Astrocyte (in vitro differentiated cells and primary cell): ENCODE measurements at regions not wholly inside any gene's neighbourhood (a gene's known extent, or its start where the extent isn't known, plus 50 kb on each side); places are given as distances from the start of the nearest gene placed in this dataset.

Experiments
- EZH2 ChIP-seq: IDR thresholded peaks from 2 replicates; pipeline ENCODE4 v1.6.1; 2012; ENCODE audit warnings: mild to moderate bottlenecking, low read length, inconsistent platforms; ENCODE audit not compliant: insufficient read depth
- TF ChIP-seq, protein P1 (sequence below): IDR thresholded peaks from 2 replicates; pipeline ENCODE4 v1.5.1; 2011; ENCODE audit warnings: low read depth, mild to moderate bottlenecking, inconsistent platforms, low read length, moderate library complexity; ENCODE audit not compliant: insufficient read depth

DNA sequence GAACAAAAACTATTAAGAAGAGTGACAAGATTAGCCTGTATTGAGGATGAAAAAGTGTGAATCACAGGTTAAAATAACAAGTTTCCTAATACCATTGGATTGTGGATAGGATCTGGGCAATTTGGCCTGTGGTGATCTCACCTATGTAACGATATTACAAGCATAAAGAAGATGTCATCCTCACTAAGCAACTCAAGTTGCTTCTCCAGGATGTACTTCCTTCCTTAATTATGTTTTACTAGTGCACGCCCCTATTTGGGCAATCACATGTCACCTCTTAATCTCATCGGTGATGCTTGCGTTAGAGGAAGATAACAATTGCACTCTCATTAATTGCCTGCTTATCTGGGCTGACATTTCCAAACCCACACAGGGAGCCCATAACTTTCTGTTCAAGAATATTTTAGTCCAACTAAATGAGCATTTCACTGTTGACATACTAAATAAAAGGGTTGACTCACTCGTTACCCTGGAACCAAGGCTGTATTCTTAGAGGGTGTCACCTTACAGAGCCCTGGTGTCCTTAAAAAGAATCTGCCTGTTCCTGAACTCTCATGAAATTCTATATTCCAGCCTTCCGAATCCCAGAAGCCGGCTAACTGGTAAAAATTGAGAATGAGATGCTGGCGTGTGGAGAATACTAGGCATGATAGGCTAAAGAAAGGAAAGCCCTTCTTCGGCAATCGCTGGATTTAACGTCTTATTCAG is 88.2 kb upstream of the ATXN1 start:
- TF ChIP-seq, protein P1, sequence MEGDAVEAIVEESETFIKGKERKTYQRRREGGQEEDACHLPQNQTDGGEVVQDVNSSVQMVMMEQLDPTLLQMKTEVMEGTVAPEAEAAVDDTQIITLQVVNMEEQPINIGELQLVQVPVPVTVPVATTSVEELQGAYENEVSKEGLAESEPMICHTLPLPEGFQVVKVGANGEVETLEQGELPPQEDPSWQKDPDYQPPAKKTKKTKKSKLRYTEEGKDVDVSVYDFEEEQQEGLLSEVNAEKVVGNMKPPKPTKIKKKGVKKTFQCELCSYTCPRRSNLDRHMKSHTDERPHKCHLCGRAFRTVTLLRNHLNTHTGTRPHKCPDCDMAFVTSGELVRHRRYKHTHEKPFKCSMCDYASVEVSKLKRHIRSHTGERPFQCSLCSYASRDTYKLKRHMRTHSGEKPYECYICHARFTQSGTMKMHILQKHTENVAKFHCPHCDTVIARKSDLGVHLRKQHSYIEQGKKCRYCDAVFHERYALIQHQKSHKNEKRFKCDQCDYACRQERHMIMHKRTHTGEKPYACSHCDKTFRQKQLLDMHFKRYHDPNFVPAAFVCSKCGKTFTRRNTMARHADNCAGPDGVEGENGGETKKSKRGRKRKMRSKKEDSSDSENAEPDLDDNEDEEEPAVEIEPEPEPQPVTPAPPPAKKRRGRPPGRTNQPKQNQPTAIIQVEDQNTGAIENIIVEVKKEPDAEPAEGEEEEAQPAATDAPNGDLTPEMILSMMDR: no peak
- no peak for TF ChIP-seq EZH2
